HepG2 (cell line): ENCODE measurements at regions not wholly inside any gene's neighbourhood (a gene's known extent, or its start where the extent isn't known, plus 50 kb on each side); places are given as distances from the start of the nearest gene placed in this dataset.
A peak's percentile ranks its signal among the peaks of the same experiment; 100 is the strongest.

Source experiments
- ATAC-seq: fragments of 200-7000 bp; cut with Tn5 transposase; 3 replicates; pipeline ENCODE4 v1.9.1; 2020; ENCODE audit warnings: mild to moderate bottlenecking, moderate library complexity
- BruUV-seq: library from RNA; stranded (reverse); fragments of 400-500 nt; replicated peaks from 2 replicates; lab custom pipeline; 2021; lab: Mats Ljungman, UMichigan
- CTCF ChIA-PET: fragments of 300-600 bp; formaldehyde crosslinking; extraction: SDS; loops from one replicate; lab custom pipeline; 2021; ENCODE audit warnings: low total read pairs, inconsistent platforms, low intra/inter-chr PET ratio; lab: Yijun Ruan, JAX
- POLR2A ChIA-PET: fragments of 350-600 bp; sonication (Branson Sonifier 250); formaldehyde crosslinking; loops from one replicate; lab custom pipeline; 2020; ENCODE audit warnings: antibody characterized with exemption, inconsistent platforms; lab: Yijun Ruan, JAX
- DNase-seq: peaks from one replicate; pipeline ENCODE4 v3.0.0-alpha.2; 2015; ENCODE audit warnings: low spot score
- FAIRE-seq: peaks from 3 replicates; lab custom pipeline; 2011; peaks lifted over from hg19 to GRCh38; lab: Jason Lieb, UNC
- H2AFZ ChIP-seq: one replicate; pipeline ENCODE4 v1.6.1; 2011; ENCODE audit warnings: low read length, inconsistent platforms
- H3K27ac ChIP-seq: fragments of 300-600 bp; 3 replicates; pipeline ENCODE4 v1.8.0; 2011; ENCODE audit warnings: mixed run types, mild to moderate bottlenecking, mixed read lengths, low read length, inconsistent platforms; ENCODE audit not compliant: insufficient read depth; ENCODE audit errors: extremely low read length
- H3K27me3 ChIP-seq, 2 experiments: fragments of 200-600 bp in 1 of 2; 2 replicates in 1 of 2; 3 replicates in 1 of 2; pipeline versions ENCODE4 v1.6.0 to v1.8.0; 2011; ENCODE audit warnings: low read length in 2 of 2, mild to moderate bottlenecking in 2 of 2, moderate library complexity in 2 of 2, inconsistent platforms in 1 of 2; ENCODE audit not compliant: insufficient read depth in 2 of 2, control insufficient read depth in 1 of 2
- H3K36me3 ChIP-seq, 2 experiments: fragments of 200-600 bp in 1 of 2; replicated peaks in 1 of 2; 2 replicates in 1 of 2; 3 replicates in 1 of 2; pipeline versions ENCODE4 v1.5.1 to v1.8.0; 2011; ENCODE audit warnings: low read length in 2 of 2, inconsistent platforms in 1 of 2; ENCODE audit not compliant: insufficient read depth in 2 of 2, control insufficient read depth in 1 of 2
- H3K4me1 ChIP-seq: 2 replicates; pipeline ENCODE4 v1.5.1; 2012; ENCODE audit warnings: low read length, inconsistent platforms; ENCODE audit not compliant: insufficient read depth
- H3K4me2 ChIP-seq: 2 replicates; pipeline ENCODE4 v1.6.0; 2011; ENCODE audit warnings: low read depth, low read length, inconsistent platforms
- H3K4me3 ChIP-seq, 3 experiments: fragments of 200-600 bp in 1 of 3; sonication (generic), shearing (Covaris generic) in 1 of 3; replicated peaks in 1 of 3; 2 replicates each; pipeline ENCODE4 v1.5.1; 2011 to 2016; ENCODE audit warnings: low read length in 3 of 3, inconsistent platforms in 2 of 3, low read depth in 2 of 3, mild to moderate bottlenecking in 2 of 3, control low read depth in 1 of 3, mixed read lengths in 1 of 3; ENCODE audit not compliant: insufficient read depth in 1 of 3
- H3K79me2 ChIP-seq: one replicate; pipeline ENCODE4 v1.6.1; 2011; ENCODE audit warnings: low read length, inconsistent platforms; ENCODE audit not compliant: insufficient read depth
- H3K9ac ChIP-seq: 2 replicates; pipeline ENCODE4 v1.6.0; 2011; ENCODE audit warnings: mild to moderate bottlenecking, low read depth, low read length, inconsistent platforms; ENCODE audit not compliant: insufficient read depth
- H3K9me3 ChIP-seq: 2 replicates; pipeline ENCODE4 v1.5.1; 2012; ENCODE audit warnings: mild to moderate bottlenecking, low read length
- H4K20me1 ChIP-seq: 2 replicates; pipeline ENCODE4 v1.6.0; 2011; ENCODE audit warnings: inconsistent platforms, mild to moderate bottlenecking, low read length, moderate library complexity; ENCODE audit not compliant: insufficient read depth
- AGO1 ChIP-seq: fragments of 200-400 bp; formaldehyde crosslinking; IDR thresholded peaks from 2 replicates; pipeline ENCODE4 v1.6.1; 2017; ENCODE audit warnings: mild to moderate bottlenecking, low read depth, low read length, moderate library complexity; ENCODE audit not compliant: poor library complexity, severe bottlenecking
- POLR2AphosphoS2 ChIP-seq: IDR thresholded peaks from 2 replicates; pipeline ENCODE4 v1.6.1; 2011; ENCODE audit warnings: low read depth, low read length, improper control_type of control experiment
- SOX6 ChIP-seq, 2 experiments: fragments of 450-650 bp in 1 of 2; sonication (generic) in 1 of 2; formaldehyde crosslinking in 1 of 2; IDR thresholded peaks; 2 replicates each; pipeline versions ENCODE4 v1.4.0 to v1.6.1; 2017 to 2020; ENCODE audit warnings: antibody characterized with exemption in 1 of 2, mild to moderate bottlenecking in 1 of 2, missing genetic modification reagents in 1 of 2
- ZNF225 ChIP-seq: sonication (generic); formaldehyde crosslinking; IDR thresholded peaks from 2 replicates; pipeline ENCODE4 v1.4.0; 2020; ENCODE audit warnings: mild to moderate bottlenecking, missing genetic modification reagents
- ZNF335 ChIP-seq: sonication (generic); formaldehyde crosslinking; IDR thresholded peaks from 2 replicates; pipeline ENCODE4 v1.4.0; 2020; ENCODE audit warnings: missing genetic modification reagents
- WGBS: methylation state at CpG from one replicate; pipeline ENCODE4 v1.1.6; 2017; ENCODE audit warnings: low lambda C conversion rate; 5-methylcytosine and 5-hydroxymethylcytosine counted together
- in situ Hi-C: cut with HindIII; loops from 2 replicates; pipeline ENCODE4 v1.10.0; 2017; ENCODE audit warnings: low pct_unique_long_range_greater_than_20kb; ENCODE audit not compliant: extremely low pct_ligation_motif_present
- intact Hi-C: fragments of 100-400 bp; cut with micrococcal nuclease; formaldehyde crosslinking; loops from one replicate; pipeline ENCODE4 v1.10.0; 2022; ENCODE audit not compliant: unreplicated experiment
- TF ChIP-seq, protein P1 (sequence below): sonication (generic); formaldehyde crosslinking; conservative IDR thresholded peaks from 2 replicates; pipeline ENCODE4 v1.8.0; 2022; ENCODE audit warnings: low read depth, missing genetic modification reagents
- TF ChIP-seq, protein P2 (sequence below): sonication (generic); formaldehyde crosslinking; IDR thresholded peaks from 2 replicates; pipeline ENCODE4 v1.5.0; 2020; ENCODE audit warnings: mild to moderate bottlenecking, missing genetic modification reagents, moderate library complexity

DNA sequence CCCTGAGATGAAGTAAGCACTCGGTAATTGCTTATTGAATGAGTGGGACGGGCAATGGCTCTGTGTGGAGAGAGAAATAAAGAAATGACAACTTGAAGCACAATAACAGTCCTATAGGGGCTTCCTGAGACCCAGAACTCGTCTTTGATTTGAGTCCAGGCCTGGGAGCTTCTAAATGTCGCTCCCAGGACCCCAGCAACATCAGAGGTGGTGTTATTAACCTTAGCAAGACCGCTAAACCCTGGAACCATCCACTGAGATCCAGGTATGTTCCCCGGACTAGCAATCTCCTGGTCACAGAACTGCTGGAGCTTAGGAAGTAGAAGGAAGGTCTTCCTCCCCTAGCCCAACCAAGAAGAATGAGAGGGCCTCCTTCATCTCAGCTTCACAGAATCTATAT lies 160.0 kb downstream of the MINAR1 start (continued):
- TF ChIP-seq, protein P1, sequence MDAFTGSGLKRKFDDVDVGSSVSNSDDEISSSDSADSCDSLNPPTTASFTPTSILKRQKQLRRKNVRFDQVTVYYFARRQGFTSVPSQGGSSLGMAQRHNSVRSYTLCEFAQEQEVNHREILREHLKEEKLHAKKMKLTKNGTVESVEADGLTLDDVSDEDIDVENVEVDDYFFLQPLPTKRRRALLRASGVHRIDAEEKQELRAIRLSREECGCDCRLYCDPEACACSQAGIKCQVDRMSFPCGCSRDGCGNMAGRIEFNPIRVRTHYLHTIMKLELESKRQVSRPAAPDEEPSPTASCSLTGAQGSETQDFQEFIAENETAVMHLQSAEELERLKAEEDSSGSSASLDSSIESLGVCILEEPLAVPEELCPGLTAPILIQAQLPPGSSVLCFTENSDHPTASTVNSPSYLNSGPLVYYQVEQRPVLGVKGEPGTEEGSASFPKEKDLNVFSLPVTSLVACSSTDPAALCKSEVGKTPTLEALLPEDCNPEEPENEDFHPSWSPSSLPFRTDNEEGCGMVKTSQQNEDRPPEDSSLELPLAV (CRISPR knock-in tag) = no peak
- TF ChIP-seq AGO1 = no peak
- no peak for TF ChIP-seq SOX6 (IDR thresholded peaks at IDR 0.05)
- TF ChIP-seq SOX6 (CRISPR knock-in tag; IDR thresholded peaks at IDR 0.05) = no peak
- TF ChIP-seq ZNF335 (CRISPR knock-in tag) = no peak
- TF ChIP-seq POLR2AphosphoS2 = no peak

DNA sequence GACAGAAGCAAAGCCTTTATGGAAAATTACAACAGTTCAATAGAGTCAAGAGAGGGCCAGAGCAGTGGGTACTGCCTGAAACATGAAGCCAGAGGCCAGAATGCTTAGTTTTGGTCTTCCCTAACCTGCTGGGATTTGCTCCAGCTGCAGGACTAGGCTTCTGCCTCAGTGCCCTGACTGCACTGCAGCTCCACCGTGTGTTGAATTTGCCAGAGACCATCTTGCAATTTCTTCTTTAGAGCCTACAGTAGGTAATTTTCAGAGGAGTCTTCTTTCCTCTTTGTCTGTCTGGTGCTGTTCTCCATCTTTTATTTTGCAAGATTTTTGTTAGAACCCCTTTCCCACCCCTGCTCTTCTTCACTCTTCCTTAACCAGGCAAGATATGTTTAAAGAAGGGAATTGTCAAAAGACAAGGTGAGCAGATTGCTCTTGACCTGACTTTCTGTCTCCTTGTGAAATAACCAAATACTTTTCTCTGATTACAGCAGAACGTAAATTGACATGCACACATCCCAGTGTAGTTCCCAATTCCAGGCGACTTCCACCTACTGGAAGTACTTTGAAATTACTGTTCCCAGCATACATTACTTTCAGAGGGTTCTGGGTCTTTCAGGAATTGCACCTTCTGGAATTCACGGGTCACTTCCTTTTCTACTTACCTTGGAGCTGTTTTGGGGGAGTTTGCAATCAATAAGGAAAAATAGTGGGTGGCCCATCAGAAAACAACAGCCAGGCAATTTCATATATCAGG lies 161.2 kb downstream of the MINAR1 start:
- Histone ChIP-seq H2AFZ (no peak overlapping the region), H3K4me3 (no peak overlapping the region), H3K27ac (no peak overlapping the region), H3K36me3 (no peaks in the 10 kb centered on the region), H4K20me1 (no peaks in the 10 kb centered on the region), H3K4me1 (no peaks in the 10 kb centered on the region), H3K4me2 (no peak overlapping the region), H3K79me2 (no peaks in the 10 kb centered on the region), H3K9ac (no peak overlapping the region), H3K9me3 (no peaks in the 10 kb centered on the region), H3K27me3 (no peaks in the 10 kb centered on the region)
- ChIA-PET CTCF (no interaction called here), POLR2A (no interaction called here)
- DNase-seq (peak; percentile 13), ATAC-seq (peak; percentile 55; the same call in 2 of the 3 replicates), FAIRE-seq (no peak)
- no TSS peak for BruUV-seq
- in situ Hi-C loops = no loop called here
- intact Hi-C loops = no loop called here
- 0% methylated on average over 4 of the region's 4 CpGs for WGBS
- TF ChIP-seq, protein P2, sequence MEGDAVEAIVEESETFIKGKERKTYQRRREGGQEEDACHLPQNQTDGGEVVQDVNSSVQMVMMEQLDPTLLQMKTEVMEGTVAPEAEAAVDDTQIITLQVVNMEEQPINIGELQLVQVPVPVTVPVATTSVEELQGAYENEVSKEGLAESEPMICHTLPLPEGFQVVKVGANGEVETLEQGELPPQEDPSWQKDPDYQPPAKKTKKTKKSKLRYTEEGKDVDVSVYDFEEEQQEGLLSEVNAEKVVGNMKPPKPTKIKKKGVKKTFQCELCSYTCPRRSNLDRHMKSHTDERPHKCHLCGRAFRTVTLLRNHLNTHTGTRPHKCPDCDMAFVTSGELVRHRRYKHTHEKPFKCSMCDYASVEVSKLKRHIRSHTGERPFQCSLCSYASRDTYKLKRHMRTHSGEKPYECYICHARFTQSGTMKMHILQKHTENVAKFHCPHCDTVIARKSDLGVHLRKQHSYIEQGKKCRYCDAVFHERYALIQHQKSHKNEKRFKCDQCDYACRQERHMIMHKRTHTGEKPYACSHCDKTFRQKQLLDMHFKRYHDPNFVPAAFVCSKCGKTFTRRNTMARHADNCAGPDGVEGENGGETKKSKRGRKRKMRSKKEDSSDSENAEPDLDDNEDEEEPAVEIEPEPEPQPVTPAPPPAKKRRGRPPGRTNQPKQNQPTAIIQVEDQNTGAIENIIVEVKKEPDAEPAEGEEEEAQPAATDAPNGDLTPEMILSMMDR (CRISPR knock-in tag) = peak; percentile 18
- no peak for TF ChIP-seq ZNF225 (CRISPR knock-in tag)
